ENCODE measurements at regions not wholly inside any gene's neighbourhood (a gene's known extent, or its start where the extent isn't known, plus 50 kb on each side); places are given as distances from the start of the nearest gene placed in this dataset.
A peak's percentile ranks its signal among the peaks of the same experiment; 100 is the strongest.

- Histone ChIP-seq H3K79me1 (ENCODE audit: low read depth in 1 of 2, low read length in 2 of 2) (no peaks in the 10 kb centered on the region), H4K5ac (ENCODE audit: low read depth, low read length) (no peak overlapping the region), H2AK5ac (ENCODE audit: low read depth, low read length) (no peak overlapping the region), H4K8ac (ENCODE audit: low read depth in 2 of 2, low read length in 2 of 2) (no peak overlapping the region), H3K27ac (ENCODE audit: insufficient read depth, low read length) (no peak overlapping the region), H3K4me2 (ENCODE audit: low read depth, low read length) (no peak overlapping the region), H3K9me1 (ENCODE audit: insufficient read depth, low read length) (no peaks in the 10 kb centered on the region), H2BK5ac (ENCODE audit: low read depth, low read length, poor library complexity, severe bottlenecking) (no peak overlapping the region), H3K4ac (ENCODE audit: low read depth, low read length) (no peak overlapping the region), H3K14ac (replicated peaks; ENCODE audit: low read depth, low read length) (no peak overlapping the region), H2AK9ac (replicated peaks; ENCODE audit: low read depth, low read length, poor library complexity) (no peak overlapping the region), H3K4me1 (ENCODE audit: control insufficient read depth, insufficient read depth, low read length) (no peaks in the 10 kb centered on the region), H3K18ac (ENCODE audit: low read depth, low read length) (no peak overlapping the region), H3K27me3 (ENCODE audit: control insufficient read depth, insufficient read depth, low read length) (no peaks in the 10 kb centered on the region), H4K20me1 (ENCODE audit: insufficient read depth, low read length) (no peaks in the 10 kb centered on the region), H3K9me3 (ENCODE audit: control insufficient read depth, insufficient read depth, low read length) (no peaks in the 10 kb centered on the region), H2BK120ac (ENCODE audit: low read depth, low read length) (no peak overlapping the region), H3K23ac (ENCODE audit: low read depth, low read length) (no peak overlapping the region), H3K56ac (ENCODE audit: extremely low read depth, insufficient read depth, low read length) (no peak overlapping the region), H3K36me3 (ENCODE audit: control insufficient read depth, insufficient read depth, low read length) (no peaks in the 10 kb centered on the region), H3K4me3 (ENCODE audit: insufficient read depth, low read depth, low read length) (no peak overlapping the region), H2AFZ (replicated peaks; ENCODE audit: low read length, poor library complexity) (no peak overlapping the region), H4K91ac (ENCODE audit: insufficient read depth, low read depth, low read length) (no peak overlapping the region), H2BK15ac (ENCODE audit: low read depth, low read length) (no peak overlapping the region), H3K9ac (ENCODE audit: low read depth, low read length) (no peak overlapping the region), H2BK20ac (ENCODE audit: low read depth, low read length) (no peak overlapping the region)
- no CpG with 5 or more reads among the region's 5 CpGs for WGBS, 2 experiments (ENCODE audit: extremely low coverage in 2 of 2, insufficient read length in 1 of 2)
- BruUV-seq (replicated peaks): no TSS peak
- in situ Hi-C loops (cut with MboI; ENCODE audit: low sequenced_read_pairs): no loop called here
- no peak for ATAC-seq (ENCODE audit: low read depth)
- DNase-seq: no peak
- ChIA-PET CTCF (no interaction called here), POLR2A (ENCODE audit: unreplicated experiment) (no interaction called here)
- dilution Hi-C loops (cut with HindIII; ENCODE audit: low sequenced_read_pairs, unreplicated experiment): no loop called here
- intact Hi-C loops (cut with micrococcal nuclease): no loop called here
- TF ChIP-seq NFE2L2 (IDR thresholded peaks at IDR 0.05; ENCODE audit: low read depth, low read length) (no peak), MAFK (IDR thresholded peaks at IDR 0.05; ENCODE audit: low read depth, low read length) (peak; percentile 83)
Observed at GRCh38 chr4:180637616-180638015, 1605.6 kb upstream of the TENM3 start.

All from IMR-90 (cell line).